ENCODE measurements at regions not wholly inside any gene's neighbourhood (a gene's known extent, or its start where the extent isn't known, plus 50 kb on each side); places are given as distances from the start of the nearest gene placed in this dataset.

GRCh38 chr2:217183471-217183870 is 323.6 kb upstream of the TNP1 start:
- Histone ChIP-seq H3K9me3 (no peaks in the 10 kb centered on the region), H3K4me1 (ENCODE audit: control insufficient read depth in 1 of 2, insufficient read depth in 1 of 2, low read depth in 1 of 2, low read length in 1 of 2) (no peaks in the 10 kb centered on the region), H3K36me3 (no peaks in the 10 kb centered on the region), H3K27ac (no peak overlapping the region), H3K4me3 (ENCODE audit: low read depth in 1 of 2, low read length in 1 of 2) (no peak overlapping the region), H3K27me3 (no peaks in the 10 kb centered on the region)
- no peak for TF ChIP-seq CTCF (IDR thresholded peaks at IDR 0.05)

GRCh38 chr2:217182926-217183325 is 323.1 kb upstream of the TNP1 start:
- no peak overlapping the region for H3K4me3 ChIP-seq (ENCODE audit: low read depth in 1 of 2, low read length in 1 of 2)
- H3K27me3 ChIP-seq: no peaks in the 10 kb centered on the region
- no peaks in the 10 kb centered on the region for H3K4me1 ChIP-seq (ENCODE audit: control insufficient read depth in 1 of 2, insufficient read depth in 1 of 2, low read depth in 1 of 2, low read length in 1 of 2)
- TF ChIP-seq CTCF (IDR thresholded peaks at IDR 0.05): no peak
- no peaks in the 10 kb centered on the region for H3K36me3 ChIP-seq
- H3K27ac ChIP-seq: no peak overlapping the region
- H3K9me3 ChIP-seq: no peaks in the 10 kb centered on the region

GRCh38 chr2:217181512-217181911 is 321.6 kb upstream of the TNP1 start:
- H3K27me3 ChIP-seq: no peaks in the 10 kb centered on the region
- no peak overlapping the region for H3K27ac ChIP-seq
- H3K9me3 ChIP-seq: no peaks in the 10 kb centered on the region
- H3K4me1 ChIP-seq (ENCODE audit: control insufficient read depth in 1 of 2, insufficient read depth in 1 of 2, low read depth in 1 of 2, low read length in 1 of 2): no peaks in the 10 kb centered on the region
- no peak overlapping the region for H3K4me3 ChIP-seq (ENCODE audit: low read depth in 1 of 2, low read length in 1 of 2)
- TF ChIP-seq CTCF (IDR thresholded peaks at IDR 0.05): no peak
- H3K36me3 ChIP-seq: no peaks in the 10 kb centered on the region

GRCh38 chr2:217179854-217180253 is 320.0 kb upstream of the TNP1 start:
- no peak overlapping the region for H3K4me3 ChIP-seq (ENCODE audit: low read depth in 1 of 2, low read length in 1 of 2)
- no peaks in the 10 kb centered on the region for H3K27me3 ChIP-seq
- no peak for TF ChIP-seq CTCF (IDR thresholded peaks at IDR 0.05)
- H3K36me3 ChIP-seq: no peaks in the 10 kb centered on the region
- no peak overlapping the region for H3K27ac ChIP-seq
- H3K9me3 ChIP-seq: no peaks in the 10 kb centered on the region
- H3K4me1 ChIP-seq (ENCODE audit: control insufficient read depth in 1 of 2, insufficient read depth in 1 of 2, low read depth in 1 of 2, low read length in 1 of 2): no peaks in the 10 kb centered on the region

GRCh38 chr2:217178341-217178740 is 318.5 kb upstream of the TNP1 start:
- no peaks in the 10 kb centered on the region for H3K27me3 ChIP-seq
- H3K9me3 ChIP-seq: no peaks in the 10 kb centered on the region
- TF ChIP-seq CTCF (IDR thresholded peaks at IDR 0.05): no peak
- H3K4me1 ChIP-seq (ENCODE audit: control insufficient read depth in 1 of 2, insufficient read depth in 1 of 2, low read depth in 1 of 2, low read length in 1 of 2): no peaks in the 10 kb centered on the region
- H3K27ac ChIP-seq: no peak overlapping the region
- H3K4me3 ChIP-seq (ENCODE audit: low read depth in 1 of 2, low read length in 1 of 2): no peak overlapping the region
- H3K36me3 ChIP-seq: no peaks in the 10 kb centered on the region

GRCh38 chr2:217177720-217178119 is 317.9 kb upstream of the TNP1 start:
- no peaks in the 10 kb centered on the region for H3K9me3 ChIP-seq
- no peaks in the 10 kb centered on the region for H3K27me3 ChIP-seq
- TF ChIP-seq CTCF (IDR thresholded peaks at IDR 0.05): no peak
- no peaks in the 10 kb centered on the region for H3K4me1 ChIP-seq (ENCODE audit: control insufficient read depth in 1 of 2, insufficient read depth in 1 of 2, low read depth in 1 of 2, low read length in 1 of 2)
- H3K27ac ChIP-seq: no peak overlapping the region
- no peaks in the 10 kb centered on the region for H3K36me3 ChIP-seq
- no peak overlapping the region for H3K4me3 ChIP-seq (ENCODE audit: low read depth in 1 of 2, low read length in 1 of 2)

Measured in neutrophil (primary cell).